ENCODE measurements at regions not wholly inside any gene's neighbourhood (a gene's known extent, or its start where the extent isn't known, plus 50 kb on each side); places are given as distances from the start of the nearest gene placed in this dataset.

GRCh38 chr21:16943231-16943630 is 569.6 kb upstream of the CXADR start:
- Mint-ChIP-seq H3K4me3 (no peak overlapping the region), H3K36me3 (no peaks in the 10 kb centered on the region), H3K27me3 (no peaks in the 10 kb centered on the region), H3K9me3 (peaks cover 4% of the 10 kb centered on the region), H3K27ac (no peak overlapping the region), H3K4me1 (ENCODE audit: unreplicated experiment) (no peaks in the 10 kb centered on the region)
- TF ChIP-seq CTCF (conservative IDR thresholded peaks at IDR 0.05): no peak
- no peak for DNase-seq (ENCODE audit: extremely low spot score, unreplicated experiment)

GRCh38 chr21:16945580-16945979 is 567.3 kb upstream of the CXADR start:
- no peaks in the 10 kb centered on the region for H3K27me3 Mint-ChIP-seq
- no peak for DNase-seq (ENCODE audit: extremely low spot score, unreplicated experiment)
- no peaks in the 10 kb centered on the region for H3K36me3 Mint-ChIP-seq
- no peak for TF ChIP-seq CTCF (conservative IDR thresholded peaks at IDR 0.05)
- H3K9me3 Mint-ChIP-seq: peaks cover 4% of the 10 kb centered on the region
- no peak overlapping the region for H3K27ac Mint-ChIP-seq
- no peaks in the 10 kb centered on the region for H3K4me1 Mint-ChIP-seq (ENCODE audit: unreplicated experiment)
- no peak overlapping the region for H3K4me3 Mint-ChIP-seq

- H3K27ac Mint-ChIP-seq: no peak overlapping the region
- no peak for DNase-seq (ENCODE audit: extremely low spot score, unreplicated experiment)
- H3K4me3 Mint-ChIP-seq: no peak overlapping the region
- H3K36me3 Mint-ChIP-seq: no peaks in the 10 kb centered on the region
- no peaks in the 10 kb centered on the region for H3K27me3 Mint-ChIP-seq
- TF ChIP-seq CTCF (conservative IDR thresholded peaks at IDR 0.05): no peak
- H3K9me3 Mint-ChIP-seq: peaks cover 9% of the 10 kb centered on the region
- no peaks in the 10 kb centered on the region for H3K4me1 Mint-ChIP-seq (ENCODE audit: unreplicated experiment)
Observed at GRCh38 chr21:16956824-16957223, 556.0 kb upstream of the CXADR start.

GRCh38 chr21:16965424-16965823 is 547.4 kb upstream of the CXADR start:
- Mint-ChIP-seq H3K9me3 (no peaks in the 10 kb centered on the region), H3K4me3 (no peak overlapping the region), H3K4me1 (ENCODE audit: unreplicated experiment) (no peaks in the 10 kb centered on the region), H3K27ac (no peak overlapping the region), H3K27me3 (no peaks in the 10 kb centered on the region), H3K36me3 (no peaks in the 10 kb centered on the region)
- no peak for TF ChIP-seq CTCF (conservative IDR thresholded peaks at IDR 0.05)
- no peak for DNase-seq (ENCODE audit: extremely low spot score, unreplicated experiment)

- no peak for DNase-seq (ENCODE audit: extremely low spot score, unreplicated experiment)
- no peak for TF ChIP-seq CTCF (conservative IDR thresholded peaks at IDR 0.05)
- Mint-ChIP-seq H3K27ac (no peak overlapping the region), H3K4me1 (ENCODE audit: unreplicated experiment) (peaks cover 3% of the 10 kb centered on the region), H3K36me3 (peaks cover 3% of the 10 kb centered on the region), H3K4me3 (no peak overlapping the region), H3K27me3 (no peaks in the 10 kb centered on the region), H3K9me3 (no peaks in the 10 kb centered on the region)
Observed at GRCh38 chr21:16968436-16968835, 544.4 kb upstream of the CXADR start.

GRCh38 chr21:16969636-16970035 is 543.2 kb upstream of the CXADR start:
- H3K4me1 Mint-ChIP-seq (ENCODE audit: unreplicated experiment): peaks cover 5% of the 10 kb centered on the region
- no peaks in the 10 kb centered on the region for H3K9me3 Mint-ChIP-seq
- peaks cover 3% of the 10 kb centered on the region for H3K36me3 Mint-ChIP-seq
- no peak overlapping the region for H3K4me3 Mint-ChIP-seq
- no peak for TF ChIP-seq CTCF (conservative IDR thresholded peaks at IDR 0.05)
- H3K27ac Mint-ChIP-seq: no peak overlapping the region
- no peak for DNase-seq (ENCODE audit: extremely low spot score, unreplicated experiment)
- H3K27me3 Mint-ChIP-seq: no peaks in the 10 kb centered on the region

Measured in type B pancreatic cell (in vitro differentiated cells).